ENCODE measurements at regions not wholly inside any gene's neighbourhood (a gene's known extent, or its start where the extent isn't known, plus 50 kb on each side); places are given as distances from the start of the nearest gene placed in this dataset.
"Not testable (repeated sequence)": the region's sequence is repeated elsewhere in the genome, so short reads cannot be mapped to it uniquely, and the experiment has no call there.

- Histone ChIP-seq H3K9me3 (ENCODE audit: low read depth) (no peaks in the 10 kb centered on the region), H4K20me1 (ENCODE audit: insufficient read depth, poor library complexity, severe bottlenecking) (no peaks in the 10 kb centered on the region), H3K79me2 (no peaks in the 10 kb centered on the region), H3K27me3 (no peaks in the 10 kb centered on the region), H3K4me2 (no peak overlapping the region), H3K4me3 (no peak overlapping the region), H3K36me3 (replicated peaks; ENCODE audit: insufficient read depth, low read depth) (no peaks in the 10 kb centered on the region), H3K9me2 (replicated peaks; ENCODE audit: insufficient read depth) (no peaks in the 10 kb centered on the region), H3K4me1 (ENCODE audit: insufficient read depth) (no peaks in the 10 kb centered on the region), H3K27ac (no peak overlapping the region), H2AFZ (no peak overlapping the region)
- TF ChIP-seq CTCF (IDR thresholded peaks at IDR 0.05; ENCODE audit: poor library complexity) (no peak), EZH2 (IDR thresholded peaks at IDR 0.05; ENCODE audit: borderline replicate concordance) (no peak), EZH2phosphoT487 (IDR thresholded peaks at IDR 0.05; ENCODE audit: low read depth, severe bottlenecking, unreplicated experiment) (no peak)
- WGBS (ENCODE audit: low lambda C conversion rate, missing lambda C conversion rate), result 12% methylated on average over 1 of the region's 1 CpG
- DNase-seq (ENCODE audit: low spot score), result no peak
Observed at GRCh38 chr12:59357811-59358210, 238.0 kb upstream of the SLC16A7 start.

- 35% methylated on average over 5 of the region's 5 CpGs for WGBS (ENCODE audit: low lambda C conversion rate, missing lambda C conversion rate)
- H3K27ac ChIP-seq; H3K27me3 ChIP-seq; H3K4me2 ChIP-seq; H3K4me1 ChIP-seq (ENCODE audit: insufficient read depth); H3K9me3 ChIP-seq (ENCODE audit: low read depth); H3K9me2 ChIP-seq (replicated peaks; ENCODE audit: insufficient read depth); H4K20me1 ChIP-seq (ENCODE audit: insufficient read depth, poor library complexity, severe bottlenecking); H2AFZ ChIP-seq; H3K79me2 ChIP-seq; H3K4me3 ChIP-seq; DNase-seq (ENCODE audit: low spot score); H3K36me3 ChIP-seq (replicated peaks; ENCODE audit: insufficient read depth, low read depth): not testable (repeated sequence)
Observed at GRCh38 chr12:59346248-59346647, 249.6 kb upstream of the SLC16A7 start.

GRCh38 chr12:59345406-59345805, 250.4 kb upstream of the SLC16A7 start:
- 79% methylated on average over 4 of the region's 4 CpGs for WGBS (ENCODE audit: low lambda C conversion rate, missing lambda C conversion rate)
- H4K20me1 ChIP-seq (ENCODE audit: insufficient read depth, poor library complexity, severe bottlenecking), result no peaks in the 10 kb centered on the region
- no peak overlapping the region for H3K4me3 ChIP-seq
- H3K27ac ChIP-seq, result no peak overlapping the region
- no peak for DNase-seq (ENCODE audit: low spot score)
- H3K4me2 ChIP-seq, result no peak overlapping the region
- H2AFZ ChIP-seq, result no peak overlapping the region
- no peak for TF ChIP-seq EZH2phosphoT487 (IDR thresholded peaks at IDR 0.05; ENCODE audit: low read depth, severe bottlenecking, unreplicated experiment)
- TF ChIP-seq CTCF (IDR thresholded peaks at IDR 0.05; ENCODE audit: poor library complexity), result no peak
- no peak for TF ChIP-seq EZH2 (IDR thresholded peaks at IDR 0.05; ENCODE audit: borderline replicate concordance)
- no peaks in the 10 kb centered on the region for H3K9me3 ChIP-seq (ENCODE audit: low read depth)
- H3K79me2 ChIP-seq, result no peaks in the 10 kb centered on the region
- no peaks in the 10 kb centered on the region for H3K36me3 ChIP-seq (replicated peaks; ENCODE audit: insufficient read depth, low read depth)
- no peaks in the 10 kb centered on the region for H3K27me3 ChIP-seq
- no peaks in the 10 kb centered on the region for H3K9me2 ChIP-seq (replicated peaks; ENCODE audit: insufficient read depth)
- H3K4me1 ChIP-seq (ENCODE audit: insufficient read depth), result no peaks in the 10 kb centered on the region

DNA sequence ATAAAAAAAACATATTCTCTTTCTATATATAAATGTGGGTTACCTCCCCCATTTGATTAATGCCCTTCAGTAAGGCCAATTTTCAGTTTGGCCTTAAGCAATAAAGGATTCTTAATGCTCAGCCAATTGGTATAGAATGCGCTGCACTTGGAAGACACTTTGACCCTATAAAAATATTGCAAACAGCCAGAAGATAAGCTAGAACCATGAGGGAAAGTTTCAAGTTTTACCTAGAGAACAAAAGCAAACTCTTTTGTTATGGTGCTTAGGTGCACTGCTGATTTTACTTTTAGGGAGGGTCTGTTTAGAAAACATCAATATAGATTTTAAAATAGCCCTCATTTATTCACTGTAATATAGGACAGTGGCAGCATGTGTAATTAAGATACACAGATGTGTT, 251.6 kb upstream of the SLC16A7 start:
- WGBS (ENCODE audit: low lambda C conversion rate, missing lambda C conversion rate), result 0% methylated on average over 1 of the region's 1 CpG
- no peaks in the 10 kb centered on the region for H3K27me3 ChIP-seq
- no peak overlapping the region for H3K4me2 ChIP-seq
- H3K27ac ChIP-seq, result no peak overlapping the region
- H4K20me1 ChIP-seq (ENCODE audit: insufficient read depth, poor library complexity, severe bottlenecking), result no peaks in the 10 kb centered on the region
- H3K36me3 ChIP-seq (replicated peaks; ENCODE audit: insufficient read depth, low read depth), result no peaks in the 10 kb centered on the region
- no peaks in the 10 kb centered on the region for H3K79me2 ChIP-seq
- no peaks in the 10 kb centered on the region for H3K9me3 ChIP-seq (ENCODE audit: low read depth)
- no peak overlapping the region for H3K4me3 ChIP-seq
- no peak overlapping the region for H2AFZ ChIP-seq
- TF ChIP-seq EZH2phosphoT487 (IDR thresholded peaks at IDR 0.05; ENCODE audit: low read depth, severe bottlenecking, unreplicated experiment) (no peak), EZH2 (IDR thresholded peaks at IDR 0.05; ENCODE audit: borderline replicate concordance) (no peak), CTCF (IDR thresholded peaks at IDR 0.05; ENCODE audit: poor library complexity) (no peak)
- H3K4me1 ChIP-seq (ENCODE audit: insufficient read depth), result no peaks in the 10 kb centered on the region
- H3K9me2 ChIP-seq (replicated peaks; ENCODE audit: insufficient read depth), result no peaks in the 10 kb centered on the region
- DNase-seq (ENCODE audit: low spot score), result no peak

Data from hepatocyte (in vitro differentiated cells).